ENCODE measurements at regions not wholly inside any gene's neighbourhood (a gene's known extent, or its start where the extent isn't known, plus 50 kb on each side); places are given as distances from the start of the nearest gene placed in this dataset.

- Histone ChIP-seq H3K4me1 (no peaks in the 10 kb centered on the region), H3K27me3 (no peaks in the 10 kb centered on the region), H3K4me3 (no peak overlapping the region), H3K9me3 (no peaks in the 10 kb centered on the region), H3K36me3 (no peaks in the 10 kb centered on the region), H3K27ac (no peak overlapping the region)
- TF ChIP-seq POLR2A (IDR thresholded peaks at IDR 0.05) (no peak), CTCF (IDR thresholded peaks at IDR 0.05) (no peak), POLR2AphosphoS5 (IDR thresholded peaks at IDR 0.05) (no peak)
- intact Hi-C loops (cut with DNase I; ENCODE audit: low total_unique reads), result no loop called here
- DNase-seq (ENCODE audit: low spot score in 2 of 2), result no peak
These were observed 92.9 kb upstream of the ZSWIM2 start for GRCh38 chr2:186941853-186942252.

- Histone ChIP-seq H3K9me3 (no peaks in the 10 kb centered on the region), H3K27ac (no peak overlapping the region), H3K4me3 (no peak overlapping the region), H3K4me1 (no peaks in the 10 kb centered on the region), H3K27me3 (no peaks in the 10 kb centered on the region), H3K36me3 (no peaks in the 10 kb centered on the region)
- TF ChIP-seq POLR2A (IDR thresholded peaks at IDR 0.05) (no peak), CTCF (IDR thresholded peaks at IDR 0.05) (no peak), POLR2AphosphoS5 (IDR thresholded peaks at IDR 0.05) (no peak)
- no peak for DNase-seq (ENCODE audit: low spot score in 2 of 2)
- intact Hi-C loops (cut with DNase I; ENCODE audit: low total_unique reads), result no loop called here
These were observed 91.5 kb upstream of the ZSWIM2 start for GRCh38 chr2:186940463-186940862.

DNA sequence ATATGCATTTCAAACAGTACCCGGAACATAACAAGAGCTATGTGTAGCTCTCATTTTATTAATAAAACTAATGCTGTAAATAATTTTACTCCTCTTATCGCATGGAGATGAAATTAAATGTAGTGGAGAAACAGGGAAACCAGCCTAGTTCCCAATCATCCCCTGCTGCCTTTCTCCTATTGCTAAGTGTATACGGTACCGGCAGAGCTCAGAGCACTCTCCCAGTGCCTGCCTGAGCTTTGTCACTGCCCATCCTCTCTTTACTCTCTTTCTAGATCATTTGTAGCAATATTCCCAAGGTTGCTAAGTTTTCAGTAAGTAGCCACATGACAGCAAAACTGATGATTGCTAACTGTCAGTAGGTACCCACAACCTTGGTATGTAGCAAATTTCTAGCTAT, 85.5 kb upstream of the ZSWIM2 start:
- no peak for DNase-seq (ENCODE audit: low spot score in 2 of 2)
- Histone ChIP-seq H3K4me1 (no peaks in the 10 kb centered on the region), H3K4me3 (no peak overlapping the region), H3K36me3 (peaks cover 3% of the 10 kb centered on the region), H3K27me3 (no peaks in the 10 kb centered on the region), H3K9me3 (no peaks in the 10 kb centered on the region), H3K27ac (no peak overlapping the region)
- TF ChIP-seq CTCF (IDR thresholded peaks at IDR 0.05) (no peak), POLR2AphosphoS5 (IDR thresholded peaks at IDR 0.05) (no peak), POLR2A (IDR thresholded peaks at IDR 0.05) (no peak)
- intact Hi-C loops (cut with DNase I; ENCODE audit: low total_unique reads), result no loop called here

GRCh38 chr2:186927867-186928191, 78.9 kb upstream of the ZSWIM2 start:
- Histone ChIP-seq H3K4me1 (no peaks in the 10 kb centered on the region), H3K36me3 (no peaks in the 10 kb centered on the region), H3K27me3 (no peaks in the 10 kb centered on the region), H3K27ac (no peak overlapping the region), H3K9me3 (no peaks in the 10 kb centered on the region), H3K4me3 (no peak overlapping the region)
- intact Hi-C loops (cut with DNase I; ENCODE audit: low total_unique reads), result no loop called here
- TF ChIP-seq CTCF (IDR thresholded peaks at IDR 0.05) (no peak), POLR2AphosphoS5 (IDR thresholded peaks at IDR 0.05) (no peak), POLR2A (IDR thresholded peaks at IDR 0.05) (no peak)
- DNase-seq (ENCODE audit: low spot score in 2 of 2), result no peak

- no peaks in the 10 kb centered on the region for H3K9me3 ChIP-seq
- no peak for DNase-seq (ENCODE audit: low spot score in 2 of 2)
- no peaks in the 10 kb centered on the region for H3K27me3 ChIP-seq
- H3K36me3 ChIP-seq, result no peaks in the 10 kb centered on the region
- H3K4me3 ChIP-seq, result no peak overlapping the region
- H3K4me1 ChIP-seq, result no peaks in the 10 kb centered on the region
- intact Hi-C loops (cut with DNase I; ENCODE audit: low total_unique reads), result no loop called here
- TF ChIP-seq CTCF (IDR thresholded peaks at IDR 0.05) (no peak), POLR2A (IDR thresholded peaks at IDR 0.05) (no peak), POLR2AphosphoS5 (IDR thresholded peaks at IDR 0.05) (no peak)
- H3K27ac ChIP-seq, result no peak overlapping the region
These were observed 78.4 kb upstream of the ZSWIM2 start for GRCh38 chr2:186927185-186927866.
